A549 (cell line): ENCODE measurements at regions not wholly inside any gene's neighbourhood (a gene's known extent, or its start where the extent isn't known, plus 50 kb on each side); places are given as distances from the start of the nearest gene placed in this dataset.

ENCODE experiments used
- ATAC-seq, 2 experiments: fragments of 200-7000 bp in 1 of 2; fragments of >200 bp in 1 of 2; cut with Nextera tagmentation in 1 of 2; cut with Tn5 transposase in 1 of 2; 3 replicates each; pipeline versions ENCODE4 v1.8.0 to v1.9.1; 2018 to 2020; ENCODE audit warnings: mild to moderate bottlenecking in 1 of 2, moderate library complexity in 1 of 2
- CTCF ChIA-PET: fragments of 300-600 bp; sonication (Branson Sonifier 250); formaldehyde crosslinking; extraction: SDS; loops from one replicate; lab custom pipeline; 2021; ENCODE audit warnings: antibody characterized with exemption, inconsistent platforms; lab: Yijun Ruan, JAX
- POLR2A ChIA-PET: fragments of 350-600 bp; formaldehyde crosslinking; extraction: SDS; loops from one replicate; lab custom pipeline; 2021; ENCODE audit warnings: antibody characterized with exemption, inconsistent platforms; lab: Yijun Ruan, JAX
- DNase-seq, 2 experiments: peaks; one replicate each; pipeline versions ENCODE4 v3.0.0 to v3.0.0-alpha.2; 2011 to 2016; ENCODE audit warnings: low read depth in 1 of 2, low spot score in 1 of 2
- FAIRE-seq: peaks from 2 replicates; lab custom pipeline; 2011; peaks lifted over from hg19 to GRCh38; lab: Jason Lieb, UNC
- H3K27ac ChIP-seq, 2 experiments: fragments of >200 bp; sonication (Bioruptor Twin); formaldehyde crosslinking; 3 replicates each; pipeline ENCODE4 v1.5.1; 2016 to 2017
- H3K4me1 ChIP-seq: fragments of >200 bp; sonication (Bioruptor Twin); formaldehyde crosslinking; 3 replicates; pipeline ENCODE4 v1.6.1; 2016
- H3K4me2 ChIP-seq: fragments of >200 bp; sonication (Bioruptor Twin); formaldehyde crosslinking; 3 replicates; pipeline ENCODE4 v1.6.1; 2016
- H3K4me3 ChIP-seq: fragments of >200 bp; sonication (Bioruptor Twin); formaldehyde crosslinking; 3 replicates; pipeline ENCODE4 v1.5.1; 2016
- H3K9me3 ChIP-seq: fragments of >200 bp; sonication (Bioruptor Twin); formaldehyde crosslinking; 3 replicates; pipeline ENCODE4 v1.6.1; 2016
- BHLHE40 ChIP-seq: IDR thresholded peaks from 2 replicates; pipeline ENCODE4 v1.6.1; 2012; ENCODE audit warnings: low read depth, low read length, inconsistent platforms
- CHD2 ChIP-seq: fragments of 150-350 bp; IDR thresholded peaks from 2 replicates; pipeline ENCODE4 v1.6.1; 2014; ENCODE audit warnings: low read length; ENCODE audit not compliant: partially characterized antibody
- CHD4 ChIP-seq: fragments of 200-600 bp; sonication (generic); IDR thresholded peaks from 2 replicates; pipeline ENCODE4 v1.6.1; 2016; ENCODE audit warnings: antibody characterized with exemption, mild to moderate bottlenecking, borderline replicate concordance
- FOSL2 ChIP-seq, 2 experiments: fragments of 450-650 bp in 1 of 2; fragments of >200 bp in 1 of 2; sonication (Bioruptor Twin) in 1 of 2; formaldehyde crosslinking; IDR thresholded peaks; 2 replicates each; pipeline versions ENCODE4 v1.5.0 to v1.6.1; 2016 to 2020; ENCODE audit warnings: mild to moderate bottlenecking in 1 of 2, moderate library complexity in 1 of 2
- FOXS1 ChIP-seq: fragments of 250-450 bp; sonication (Bioruptor Pico); IDR thresholded peaks from 2 replicates; pipeline ENCODE4 v1.5.0; 2020; ENCODE audit warnings: mild to moderate bottlenecking, moderate library complexity
- GATA3 ChIP-seq: IDR thresholded peaks from 2 replicates; pipeline ENCODE4 v1.6.1; 2012; ENCODE audit warnings: borderline replicate concordance
- MAFK ChIP-seq: fragments of 450-650 bp; IDR thresholded peaks from 2 replicates; pipeline ENCODE4 v1.6.1; 2014; ENCODE audit not compliant: partially characterized antibody
- MYC ChIP-seq: IDR thresholded peaks from 2 replicates; pipeline ENCODE4 v1.6.1; 2012; ENCODE audit warnings: mild to moderate bottlenecking, inconsistent platforms, low read length, improper control_type of control experiment, borderline replicate concordance
- NPAS2 ChIP-seq: fragments of 250-450 bp; sonication (Bioruptor Pico); IDR thresholded peaks from 2 replicates; pipeline ENCODE4 v1.8.0; 2022; ENCODE audit warnings: mild to moderate bottlenecking, moderate library complexity, borderline replicate concordance
- RARB ChIP-seq: fragments of 250-450 bp; sonication (Bioruptor Pico); IDR thresholded peaks from 2 replicates; pipeline ENCODE4 v1.8.0; 2021; ENCODE audit warnings: mild to moderate bottlenecking, moderate library complexity
- RFX5 ChIP-seq: fragments of 450-650 bp; IDR thresholded peaks from 2 replicates; pipeline ENCODE4 v1.7.1; 2014; ENCODE audit warnings: antibody characterized with exemption, mild to moderate bottlenecking, moderate library complexity
- SREBF2 ChIP-seq: fragments of 450-650 bp; IDR thresholded peaks from 2 replicates; pipeline ENCODE4 v1.6.1; 2014; ENCODE audit warnings: mild to moderate bottlenecking, moderate library complexity
- TFCP2L1 ChIP-seq: fragments of 250-450 bp; sonication (Bioruptor Pico); IDR thresholded peaks from 2 replicates; pipeline ENCODE4 v1.5.0; 2021; ENCODE audit warnings: mild to moderate bottlenecking
- TP53 ChIP-seq: fragments of 250-450 bp; sonication (Bioruptor Pico); IDR thresholded peaks from 2 replicates; pipeline ENCODE4 v1.5.0; 2021; ENCODE audit warnings: mild to moderate bottlenecking, moderate library complexity
- ZSCAN20 ChIP-seq: fragments of 250-450 bp; sonication (Bioruptor Pico); IDR thresholded peaks from 2 replicates; pipeline ENCODE4 v1.8.0; 2022; ENCODE audit warnings: mild to moderate bottlenecking, moderate library complexity
- WGBS: methylation state at CpG from one replicate; pipeline ENCODE4 v1.1.6; 2017; ENCODE audit errors: missing lambda C conversion rate; 5-methylcytosine and 5-hydroxymethylcytosine counted together
- TF ChIP-seq, protein P1 (sequence below): fragments of >200 bp; sonication (Bioruptor Twin); formaldehyde crosslinking; IDR thresholded peaks from 3 replicates; pipeline ENCODE4 v1.6.1; 2016
- TF ChIP-seq, protein P2 (sequence below): fragments of 250-450 bp; sonication (Bioruptor Pico); IDR thresholded peaks from 2 replicates; pipeline ENCODE4 v1.5.0; 2021; ENCODE audit warnings: mild to moderate bottlenecking, moderate library complexity, borderline replicate concordance
- TF ChIP-seq, protein P3 (sequence below): IDR thresholded peaks from 2 replicates; pipeline ENCODE4 v1.6.1; 2012; ENCODE audit warnings: low read depth, borderline replicate concordance
- TF ChIP-seq, protein P4 (sequence below): IDR thresholded peaks from 2 replicates; pipeline ENCODE4 v1.6.1; 2012

DNA sequence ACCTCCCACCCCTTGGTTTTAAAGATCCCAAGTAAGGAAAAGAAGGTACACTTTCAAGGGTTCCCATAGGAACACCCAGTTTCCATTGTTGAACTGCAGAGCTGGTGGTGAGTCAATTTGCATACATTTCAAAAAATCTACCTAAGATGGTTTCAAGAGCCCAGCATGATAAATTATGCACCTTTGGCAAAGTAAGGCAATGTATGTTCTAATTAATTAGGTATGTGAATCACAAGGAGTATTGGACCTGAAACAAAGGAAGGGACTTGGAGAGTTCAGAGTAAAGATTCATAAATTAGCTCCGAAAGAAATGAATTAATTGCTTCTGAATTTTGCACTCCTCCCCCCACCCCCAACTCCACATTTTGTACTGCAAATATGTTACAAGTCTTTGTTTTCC is 459.7 kb downstream of the LRATD1 start:
- no peak overlapping the region for H3K4me3 ChIP-seq
- POLR2A ChIA-PET, result no interaction called here

DNA sequence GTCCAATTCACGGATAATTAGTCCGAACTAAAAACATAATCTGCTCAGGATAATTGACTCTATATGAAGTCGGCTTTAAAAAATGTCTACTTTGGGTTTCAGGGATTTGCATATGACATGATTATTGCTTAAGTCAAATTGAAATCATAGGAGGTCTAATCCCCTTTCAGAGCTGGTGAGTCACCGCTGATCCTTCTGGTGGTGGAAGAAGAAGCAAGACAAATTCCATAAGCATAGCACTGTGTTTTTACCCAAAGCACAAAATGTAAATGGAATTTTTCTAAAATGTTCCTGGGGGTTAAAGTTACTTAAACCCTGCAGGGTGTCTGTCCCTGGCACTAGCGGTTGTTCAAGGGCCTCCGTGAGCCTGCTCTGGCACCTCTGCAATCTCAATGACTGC is 460.2 kb downstream of the LRATD1 start:
- no peak overlapping the region for H3K27ac ChIP-seq
- no peak overlapping the region for H3K4me2 ChIP-seq
- CTCF ChIA-PET, result no interaction called here
- FAIRE-seq (no peak), DNase-seq (no peak), ATAC-seq (no peak)
- H3K9me3 ChIP-seq, result no peaks in the 10 kb centered on the region
- no peak overlapping the region for H3K4me3 ChIP-seq
- 14% methylated on average over 6 of the region's 6 CpGs for WGBS
- TF ChIP-seq, protein P1, sequence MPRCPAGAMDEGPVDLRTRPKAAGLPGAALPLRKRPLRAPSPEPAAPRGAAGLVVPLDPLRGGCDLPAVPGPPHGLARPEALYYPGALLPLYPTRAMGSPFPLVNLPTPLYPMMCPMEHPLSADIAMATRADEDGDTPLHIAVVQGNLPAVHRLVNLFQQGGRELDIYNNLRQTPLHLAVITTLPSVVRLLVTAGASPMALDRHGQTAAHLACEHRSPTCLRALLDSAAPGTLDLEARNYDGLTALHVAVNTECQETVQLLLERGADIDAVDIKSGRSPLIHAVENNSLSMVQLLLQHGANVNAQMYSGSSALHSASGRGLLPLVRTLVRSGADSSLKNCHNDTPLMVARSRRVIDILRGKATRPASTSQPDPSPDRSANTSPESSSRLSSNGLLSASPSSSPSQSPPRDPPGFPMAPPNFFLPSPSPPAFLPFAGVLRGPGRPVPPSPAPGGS, result no peak
- TF ChIP-seq NPAS2 (CRISPR knock-in tag) (no peak), RFX5 (no peak), TP53 (CRISPR knock-in tag) (no peak), TFCP2L1 (CRISPR knock-in tag) (no peak), CHD4 (no peak), FOSL2 (IDR thresholded peaks at IDR 0.05) (no peak), FOSL2 (CRISPR knock-in tag; IDR thresholded peaks at IDR 0.05) (no peak), BHLHE40 (no peak), MYC (no peak), GATA3 (no peak), FOXS1 (CRISPR knock-in tag) (no peak), MAFK (no peak)
- TF ChIP-seq, protein P2, sequence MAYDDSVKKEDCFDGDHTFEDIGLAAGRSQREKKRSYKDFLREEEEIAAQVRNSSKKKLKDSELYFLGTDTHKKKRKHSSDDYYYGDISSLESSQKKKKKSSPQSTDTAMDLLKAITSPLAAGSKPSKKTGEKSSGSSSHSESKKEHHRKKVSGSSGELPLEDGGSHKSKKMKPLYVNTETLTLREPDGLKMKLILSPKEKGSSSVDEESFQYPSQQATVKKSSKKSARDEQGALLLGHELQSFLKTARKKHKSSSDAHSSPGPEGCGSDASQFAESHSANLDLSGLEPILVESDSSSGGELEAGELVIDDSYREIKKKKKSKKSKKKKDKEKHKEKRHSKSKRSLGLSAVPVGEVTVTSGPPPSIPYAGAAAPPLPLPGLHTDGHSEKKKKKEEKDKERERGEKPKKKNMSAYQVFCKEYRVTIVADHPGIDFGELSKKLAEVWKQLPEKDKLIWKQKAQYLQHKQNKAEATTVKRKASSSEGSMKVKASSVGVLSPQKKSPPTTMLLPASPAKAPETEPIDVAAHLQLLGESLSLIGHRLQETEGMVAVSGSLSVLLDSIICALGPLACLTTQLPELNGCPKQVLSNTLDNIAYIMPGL, result no peak
- TF ChIP-seq, protein P3, sequence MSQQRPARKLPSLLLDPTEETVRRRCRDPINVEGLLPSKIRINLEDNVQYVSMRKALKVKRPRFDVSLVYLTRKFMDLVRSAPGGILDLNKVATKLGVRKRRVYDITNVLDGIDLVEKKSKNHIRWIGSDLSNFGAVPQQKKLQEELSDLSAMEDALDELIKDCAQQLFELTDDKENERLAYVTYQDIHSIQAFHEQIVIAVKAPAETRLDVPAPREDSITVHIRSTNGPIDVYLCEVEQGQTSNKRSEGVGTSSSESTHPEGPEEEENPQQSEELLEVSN, result no peak
- POLR2A ChIA-PET, result no interaction called here
- H3K4me1 ChIP-seq, result no peaks in the 10 kb centered on the region

More for the DNA sequence above, 459.7 kb downstream of the LRATD1 start:
- FAIRE-seq, result no peak
- Histone ChIP-seq H3K27ac (no peak overlapping the region), H3K9me3 (no peaks in the 10 kb centered on the region), H3K4me1 (no peaks in the 10 kb centered on the region), H3K4me2 (no peak overlapping the region)
- ATAC-seq, result no peak
- CTCF ChIA-PET, result no interaction called here
- 31% methylated on average over 1 of the region's 1 CpG for WGBS
- no peak for DNase-seq
- TF ChIP-seq, protein P3, result no peak
- no peak for TF ChIP-seq CHD2
- TF ChIP-seq, protein P2, result no peak
- TF ChIP-seq, protein P4, sequence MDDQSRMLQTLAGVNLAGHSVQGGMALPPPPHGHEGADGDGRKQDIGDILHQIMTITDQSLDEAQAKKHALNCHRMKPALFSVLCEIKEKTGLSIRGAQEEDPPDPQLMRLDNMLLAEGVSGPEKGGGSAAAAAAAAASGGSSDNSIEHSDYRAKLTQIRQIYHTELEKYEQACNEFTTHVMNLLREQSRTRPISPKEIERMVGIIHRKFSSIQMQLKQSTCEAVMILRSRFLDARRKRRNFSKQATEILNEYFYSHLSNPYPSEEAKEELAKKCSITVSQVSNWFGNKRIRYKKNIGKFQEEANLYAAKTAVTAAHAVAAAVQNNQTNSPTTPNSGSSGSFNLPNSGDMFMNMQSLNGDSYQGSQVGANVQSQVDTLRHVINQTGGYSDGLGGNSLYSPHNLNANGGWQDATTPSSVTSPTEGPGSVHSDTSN, result no peak
- TF ChIP-seq, protein P1, result no peak
- TF ChIP-seq SREBF2, result no peak
- no peak for TF ChIP-seq RARB (CRISPR knock-in tag)
- TF ChIP-seq ZSCAN20 (CRISPR knock-in tag), result no peak
